Astrocyte of the cerebellum (primary cell): ENCODE measurements at regions not wholly inside any gene's neighbourhood (a gene's known extent, or its start where the extent isn't known, plus 50 kb on each side); places are given as distances from the start of the nearest gene placed in this dataset.

ENCODE experiments used
- DNase-seq: peaks from one replicate; pipeline ENCODE4 v3.0.0-alpha.2; 2011; ENCODE audit warnings: low read depth
- H3K4me3 ChIP-seq: 2 replicates; pipeline ENCODE4 v1.5.1; 2011; ENCODE audit warnings: mild to moderate bottlenecking, low read depth, low read length, moderate library complexity
- CTCF ChIP-seq: IDR thresholded peaks from 2 replicates; pipeline ENCODE4 v1.5.1; 2012; ENCODE audit warnings: low read length, low read depth, moderate library complexity, mild to moderate bottlenecking; ENCODE audit errors: missing control alignments
- in situ Hi-C: cut with HindIII; loops from 2 replicates; pipeline ENCODE4 v1.10.0; 2017; ENCODE audit warnings: low sequenced_read_pairs

DNA sequence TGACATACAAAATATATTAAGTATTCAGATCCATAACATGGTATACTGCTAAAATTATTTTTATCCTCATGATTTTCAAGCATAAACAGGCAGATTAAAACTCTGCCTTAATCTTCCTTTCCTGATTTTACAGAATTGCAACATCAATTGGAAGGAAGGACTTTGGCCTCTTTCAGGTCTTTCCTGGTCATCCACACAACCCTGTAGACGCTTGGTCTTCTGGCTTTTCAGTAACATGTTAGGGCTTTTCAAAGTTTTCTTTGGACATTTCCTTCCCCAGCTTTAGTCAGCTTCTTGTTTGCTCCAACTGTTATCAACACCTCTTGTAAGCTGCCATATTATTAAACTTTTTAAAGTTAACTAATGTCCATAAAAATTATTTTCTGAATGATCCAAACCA lies 1364.9 kb upstream of the NRXN1 start:
- TF ChIP-seq CTCF: no peak
- in situ Hi-C loops: no loop called here

DNA sequence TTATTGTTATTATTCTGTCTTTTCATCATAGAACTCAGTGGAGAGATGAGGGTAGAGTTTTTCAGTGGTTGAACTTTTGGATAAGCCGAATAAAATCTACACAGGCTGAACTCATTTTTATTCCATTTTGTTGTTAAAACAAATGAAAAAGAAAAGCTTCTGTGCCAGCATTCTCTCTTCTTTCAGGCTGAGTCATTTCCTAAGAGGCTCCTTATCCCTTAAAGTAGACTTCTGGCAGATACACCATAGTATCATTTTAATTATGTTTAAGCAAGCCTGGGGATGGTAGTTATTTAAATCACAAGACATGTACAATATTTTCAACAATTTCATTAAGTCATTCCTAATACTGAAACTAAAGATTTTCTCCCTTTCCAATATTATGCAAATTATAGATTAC lies 1364.0 kb upstream of the NRXN1 start:
- in situ Hi-C loops: no loop called here
- no peak for TF ChIP-seq CTCF
- peak; percentile 3 for DNase-seq
- H3K4me3 ChIP-seq: no peak overlapping the region

More for the DNA sequence above, 1364.9 kb upstream of the NRXN1 start:
- H3K4me3 ChIP-seq: no peak overlapping the region
- DNase-seq: no peak

GRCh38 chr2:52391621-52392020 lies 1359.7 kb upstream of the NRXN1 start:
- in situ Hi-C loops: no loop called here
- no peak for DNase-seq
- no peak for TF ChIP-seq CTCF
- no peak overlapping the region for H3K4me3 ChIP-seq

GRCh38 chr2:52390651-52391050 lies 1358.7 kb upstream of the NRXN1 start:
- in situ Hi-C loops: no loop called here
- no peak for TF ChIP-seq CTCF
- DNase-seq: no peak
- H3K4me3 ChIP-seq: no peak overlapping the region

DNA sequence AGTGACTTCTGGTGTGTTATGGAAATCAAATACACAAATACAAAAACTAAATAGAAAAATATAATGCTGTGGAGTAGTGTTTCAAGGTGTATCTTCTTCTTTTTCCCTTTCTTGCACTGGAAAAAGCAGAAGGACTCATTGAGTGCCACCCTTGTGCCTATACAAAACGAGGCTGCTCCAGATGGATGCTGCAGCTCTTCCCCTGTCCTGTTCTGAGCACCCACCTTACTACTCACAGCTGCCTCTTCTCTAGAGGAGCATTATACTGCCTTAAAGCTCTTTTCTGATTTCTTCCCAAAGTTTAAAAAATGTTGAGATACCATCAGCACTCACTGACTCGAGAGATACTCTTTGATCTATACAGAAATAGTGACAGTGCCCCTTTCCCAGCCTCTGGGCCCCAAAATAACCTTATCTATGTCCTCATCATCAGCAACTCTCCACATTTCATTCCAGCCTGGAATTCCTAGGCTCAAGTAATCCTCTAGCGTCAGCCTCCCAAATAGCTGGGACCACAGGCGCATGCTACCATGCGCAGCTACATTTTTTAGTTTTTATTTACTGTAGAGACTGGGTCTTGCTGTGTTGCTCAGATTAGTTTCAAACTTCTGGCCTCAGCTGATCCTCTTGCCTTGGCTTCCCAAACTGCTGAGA lies 1356.1 kb upstream of the NRXN1 start:
- in situ Hi-C loops: no loop called here
- no peak for TF ChIP-seq CTCF
- H3K4me3 ChIP-seq: no peak overlapping the region
- no peak for DNase-seq

DNA sequence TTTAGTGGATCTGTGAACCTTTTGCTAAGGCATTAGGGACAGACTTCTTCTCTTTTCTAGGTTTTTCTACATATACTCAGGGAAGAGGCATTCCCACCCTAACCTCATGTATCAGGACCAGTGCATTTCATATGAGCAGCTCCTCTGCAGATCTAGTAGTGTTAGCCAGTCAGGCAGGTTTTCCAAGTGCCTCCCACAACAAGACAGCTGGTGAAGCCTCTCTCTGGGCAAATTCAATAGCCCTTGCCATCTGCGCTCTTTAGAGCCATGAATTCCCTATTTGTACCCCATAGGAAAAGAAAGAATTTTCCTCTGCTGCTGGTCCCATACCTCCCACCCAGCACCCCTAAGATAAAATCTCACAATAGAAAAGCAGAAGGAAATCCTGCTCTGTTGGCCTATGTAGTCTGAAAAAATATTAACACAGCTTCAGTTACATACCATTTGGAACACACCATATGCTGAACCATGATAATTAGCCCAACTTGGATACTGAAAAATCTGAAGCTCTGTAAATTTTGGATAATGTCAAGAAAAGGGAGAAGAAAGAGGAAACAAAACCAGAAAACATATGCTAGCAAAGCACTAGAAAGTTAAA lies 1354.6 kb upstream of the NRXN1 start:
- no peak for TF ChIP-seq CTCF
- in situ Hi-C loops: no loop called here
- DNase-seq: no peak
- no peak overlapping the region for H3K4me3 ChIP-seq
